ENCODE measurements at regions not wholly inside any gene's neighbourhood (a gene's known extent, or its start where the extent isn't known, plus 50 kb on each side); places are given as distances from the start of the nearest gene placed in this dataset.

DNA sequence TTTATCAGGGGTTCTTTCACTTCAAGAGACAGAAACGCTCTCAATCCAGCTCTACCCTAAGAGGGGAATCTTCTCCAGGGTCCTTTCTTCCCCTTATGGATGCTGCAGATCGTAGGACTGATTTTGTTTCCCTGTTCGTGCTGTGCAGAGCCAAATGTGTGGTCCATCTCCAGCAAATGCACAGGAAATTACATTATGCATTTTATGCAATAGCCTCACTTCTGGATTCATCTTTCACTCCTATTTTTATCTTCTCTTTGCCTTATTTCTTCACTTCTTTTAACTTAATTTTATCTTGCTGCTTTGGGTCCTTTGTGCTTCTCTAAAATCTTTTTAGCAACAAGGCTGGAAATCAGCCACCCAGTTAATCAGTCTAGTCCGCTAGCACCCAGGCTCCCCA lies 184.5 kb upstream of the INHBA start:
- Histone ChIP-seq H3K27me3 (ENCODE audit: control insufficient read depth in 1 of 2, insufficient read depth in 2 of 2, low read length in 2 of 2) (no peaks in the 10 kb centered on the region), H3K36me3 (ENCODE audit: control insufficient read depth in 2 of 2, insufficient read depth in 2 of 2, low read length in 2 of 2) (no peaks in the 10 kb centered on the region), H3K9me3 (ENCODE audit: control insufficient read depth in 2 of 2, low read length in 2 of 2) (no peaks in the 10 kb centered on the region), H3K4me1 (ENCODE audit: control insufficient read depth, insufficient read depth, low read length) (peaks cover 19% of the 10 kb centered on the region), H3K9ac (ENCODE audit: low read length in 2 of 2) (no peak overlapping the region), H3K4me3 (ENCODE audit: low read length in 2 of 2) (no peak overlapping the region), H3K27ac (ENCODE audit: low read length) (no peak overlapping the region)

DNA sequence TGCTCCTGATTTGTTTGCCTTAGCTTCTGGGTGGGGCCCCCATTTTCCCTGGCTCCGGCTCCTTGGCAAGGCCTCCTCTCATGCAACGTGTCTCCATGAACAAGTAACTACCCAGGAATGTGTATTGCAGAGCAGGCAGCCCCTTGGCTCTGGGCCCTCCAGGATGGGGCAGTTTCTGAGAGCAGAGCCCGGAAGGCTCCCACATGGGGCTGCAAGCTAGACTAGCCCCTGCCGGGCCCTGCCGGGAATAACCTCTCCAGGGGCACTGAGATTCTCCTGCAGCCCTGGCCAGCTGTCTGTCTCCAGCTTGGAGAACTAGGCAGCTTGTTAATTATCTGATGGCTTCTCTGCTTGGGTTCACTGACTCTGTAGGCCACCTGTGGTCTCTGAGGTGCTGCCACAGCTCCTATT lies 184.0 kb upstream of the INHBA start:
- H3K4me1 ChIP-seq (ENCODE audit: control insufficient read depth, insufficient read depth, low read length): peaks cover 19% of the 10 kb centered on the region
- H3K9ac ChIP-seq (ENCODE audit: low read length in 2 of 2): no peak overlapping the region
- no peaks in the 10 kb centered on the region for H3K36me3 ChIP-seq (ENCODE audit: control insufficient read depth in 2 of 2, insufficient read depth in 2 of 2, low read length in 2 of 2)
- no peak overlapping the region for H3K4me3 ChIP-seq (ENCODE audit: low read length in 2 of 2)
- H3K27ac ChIP-seq (ENCODE audit: low read length): no peak overlapping the region
- H3K9me3 ChIP-seq (ENCODE audit: control insufficient read depth in 2 of 2, low read length in 2 of 2): no peaks in the 10 kb centered on the region
- H3K27me3 ChIP-seq (ENCODE audit: control insufficient read depth in 1 of 2, insufficient read depth in 2 of 2, low read length in 2 of 2): no peaks in the 10 kb centered on the region

DNA sequence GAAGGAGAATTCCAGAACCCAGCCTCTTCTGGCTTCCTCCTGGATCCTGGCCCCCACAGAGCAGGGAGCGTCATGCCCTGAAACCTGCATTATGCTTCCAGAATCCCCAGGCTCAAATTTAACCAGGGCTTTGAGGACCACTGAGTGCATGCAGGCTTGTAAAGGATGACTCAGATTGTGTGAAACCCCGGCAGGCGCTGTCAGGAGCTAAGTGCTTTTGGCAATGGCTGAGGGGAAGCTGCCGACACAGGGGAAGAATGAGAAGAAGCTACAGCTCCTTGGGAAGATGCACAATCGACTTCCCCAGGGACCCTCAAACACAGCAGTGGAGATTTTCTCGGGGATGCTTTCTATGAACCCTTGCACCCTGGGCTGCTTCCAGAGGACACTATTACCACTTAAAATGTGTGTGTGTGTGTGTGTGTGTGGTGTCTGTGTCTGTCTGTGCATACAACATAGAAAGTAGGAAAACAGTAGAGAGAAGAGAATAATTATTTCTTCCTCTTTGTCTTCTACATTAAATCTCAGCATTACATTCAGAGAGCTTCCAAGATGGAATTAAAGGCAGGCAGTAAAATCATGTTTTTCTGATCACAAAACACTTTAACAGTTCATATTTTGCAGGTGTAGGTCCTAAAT lies 183.5 kb upstream of the INHBA start:
- Histone ChIP-seq H3K9me3 (ENCODE audit: control insufficient read depth in 2 of 2, low read length in 2 of 2) (no peaks in the 10 kb centered on the region), H3K4me1 (ENCODE audit: control insufficient read depth, insufficient read depth, low read length) (peaks cover 15% of the 10 kb centered on the region), H3K27ac (ENCODE audit: low read length) (no peak overlapping the region), H3K36me3 (ENCODE audit: control insufficient read depth in 2 of 2, insufficient read depth in 2 of 2, low read length in 2 of 2) (no peaks in the 10 kb centered on the region), H3K27me3 (ENCODE audit: control insufficient read depth in 1 of 2, insufficient read depth in 2 of 2, low read length in 2 of 2) (no peaks in the 10 kb centered on the region), H3K9ac (ENCODE audit: low read length in 2 of 2) (no peak overlapping the region), H3K4me3 (ENCODE audit: low read length in 2 of 2) (peak overlapping the region in 1 of 2 donors; percentile 22)

DNA sequence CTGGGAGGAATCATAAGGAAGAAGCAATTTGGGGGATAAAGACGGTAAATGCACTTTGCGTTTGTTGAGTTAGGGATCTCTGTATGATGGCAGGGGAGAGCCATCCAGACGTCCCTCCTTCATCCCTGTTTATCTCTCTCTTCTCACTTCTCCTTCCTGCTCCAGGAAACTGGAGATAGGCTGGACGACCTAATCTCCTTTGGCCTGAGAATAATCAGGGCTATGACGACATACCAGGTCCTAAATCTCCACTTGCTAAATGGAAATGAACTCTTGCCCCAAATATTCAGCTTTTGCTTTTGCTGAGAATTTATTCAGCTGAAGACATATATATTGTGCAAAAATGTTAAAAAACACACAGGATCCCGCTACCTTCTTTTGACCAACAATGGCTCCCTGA lies 182.9 kb upstream of the INHBA start:
- H3K9me3 ChIP-seq (ENCODE audit: control insufficient read depth in 2 of 2, low read length in 2 of 2): no peaks in the 10 kb centered on the region
- H3K4me1 ChIP-seq (ENCODE audit: control insufficient read depth, insufficient read depth, low read length): peaks cover 15% of the 10 kb centered on the region
- no peaks in the 10 kb centered on the region for H3K36me3 ChIP-seq (ENCODE audit: control insufficient read depth in 2 of 2, insufficient read depth in 2 of 2, low read length in 2 of 2)
- no peak overlapping the region for H3K27ac ChIP-seq (ENCODE audit: low read length)
- H3K27me3 ChIP-seq (ENCODE audit: control insufficient read depth in 1 of 2, insufficient read depth in 2 of 2, low read length in 2 of 2): no peaks in the 10 kb centered on the region
- H3K9ac ChIP-seq (ENCODE audit: low read length in 2 of 2): no peak overlapping the region
- no peak overlapping the region for H3K4me3 ChIP-seq (ENCODE audit: low read length in 2 of 2)

DNA sequence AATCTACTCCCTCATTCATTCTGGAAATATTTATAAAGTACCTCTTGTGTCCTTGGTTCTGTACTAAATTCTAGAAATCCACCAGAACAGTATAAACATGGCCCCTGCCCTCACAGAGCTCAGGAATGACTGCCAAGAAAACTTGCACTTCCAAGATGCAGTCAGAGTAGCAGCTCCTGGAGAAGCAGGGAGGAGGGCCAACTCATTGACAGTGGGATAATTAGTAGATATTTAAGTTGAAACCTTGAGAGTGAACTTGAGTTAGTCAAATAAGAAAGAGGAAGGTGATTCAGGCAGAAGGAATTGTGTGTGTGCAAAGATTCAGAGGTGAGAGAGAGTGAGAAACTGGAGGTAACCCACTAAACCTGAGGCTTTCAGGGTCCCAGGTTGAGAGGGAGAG lies 182.2 kb upstream of the INHBA start:
- Histone ChIP-seq H3K9me3 (ENCODE audit: control insufficient read depth in 2 of 2, low read length in 2 of 2) (no peaks in the 10 kb centered on the region), H3K4me3 (ENCODE audit: low read length in 2 of 2) (no peak overlapping the region), H3K27me3 (ENCODE audit: control insufficient read depth in 1 of 2, insufficient read depth in 2 of 2, low read length in 2 of 2) (no peaks in the 10 kb centered on the region), H3K4me1 (ENCODE audit: control insufficient read depth, insufficient read depth, low read length) (peaks cover 16% of the 10 kb centered on the region), H3K9ac (ENCODE audit: low read length in 2 of 2) (no peak overlapping the region), H3K27ac (ENCODE audit: low read length) (no peak overlapping the region), H3K36me3 (ENCODE audit: control insufficient read depth in 2 of 2, insufficient read depth in 2 of 2, low read length in 2 of 2) (no peaks in the 10 kb centered on the region)

DNA sequence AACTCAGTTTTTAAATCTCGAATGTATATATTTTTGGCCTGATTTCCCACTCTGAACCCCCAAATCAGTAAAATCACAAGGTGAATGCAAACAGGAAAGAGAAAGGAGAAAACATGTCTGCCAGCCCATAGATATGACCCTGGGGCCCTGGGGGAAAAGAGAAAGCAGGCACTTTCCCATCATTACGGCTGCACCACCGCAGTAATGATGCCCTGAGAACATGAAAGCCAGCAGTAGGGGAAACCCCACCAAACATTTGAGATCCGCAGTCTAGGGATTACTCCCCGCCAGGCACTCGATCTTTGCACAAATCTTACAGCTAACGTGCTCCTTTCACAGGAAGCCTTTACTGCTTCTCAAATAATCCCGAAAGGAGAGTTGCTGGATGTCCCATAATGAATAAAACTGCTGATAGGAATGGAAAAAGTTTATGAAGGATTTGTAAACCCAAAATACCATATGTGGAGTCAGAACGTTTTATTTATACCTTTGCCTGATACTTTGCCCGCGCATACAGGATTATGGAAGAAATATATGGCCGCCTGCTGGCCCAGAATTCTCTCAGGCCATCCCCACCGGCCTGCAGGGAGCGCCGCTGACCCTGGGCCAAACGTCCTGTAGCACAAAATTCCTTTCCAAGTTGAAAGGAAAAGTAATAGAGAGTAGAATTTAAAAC lies 180.0 kb upstream of the INHBA start:
- H3K36me3 ChIP-seq (ENCODE audit: control insufficient read depth in 2 of 2, insufficient read depth in 2 of 2, low read length in 2 of 2): no peaks in the 10 kb centered on the region
- H3K4me1 ChIP-seq (ENCODE audit: control insufficient read depth, insufficient read depth, low read length): peaks cover 17% of the 10 kb centered on the region
- H3K9ac ChIP-seq (ENCODE audit: low read length in 2 of 2): no peak overlapping the region
- no peaks in the 10 kb centered on the region for H3K27me3 ChIP-seq (ENCODE audit: control insufficient read depth in 1 of 2, insufficient read depth in 2 of 2, low read length in 2 of 2)
- no peak overlapping the region for H3K27ac ChIP-seq (ENCODE audit: low read length)
- H3K4me3 ChIP-seq (ENCODE audit: low read length in 2 of 2): no peak overlapping the region
- H3K9me3 ChIP-seq (ENCODE audit: control insufficient read depth in 2 of 2, low read length in 2 of 2): no peaks in the 10 kb centered on the region

DNA sequence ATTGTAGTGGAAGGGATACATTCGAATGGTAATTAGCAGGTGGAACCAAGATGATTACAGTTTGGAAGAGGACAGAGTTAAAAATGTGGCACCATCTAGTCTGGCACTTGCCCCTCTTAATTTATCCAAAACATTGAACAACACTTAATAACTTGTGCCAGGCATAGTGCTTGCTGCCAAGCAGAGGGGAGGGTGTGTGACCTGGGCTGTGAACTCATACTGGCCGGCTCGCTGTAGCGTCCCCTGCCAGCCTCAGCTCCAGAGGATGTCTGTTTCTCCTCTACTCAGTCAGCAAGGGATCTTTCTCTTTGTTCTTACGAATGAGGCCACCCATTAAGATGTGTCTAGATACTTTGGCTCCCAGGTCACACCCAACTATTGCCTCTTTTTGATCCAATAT lies 179.4 kb upstream of the INHBA start:
- Histone ChIP-seq H3K9me3 (ENCODE audit: control insufficient read depth in 2 of 2, low read length in 2 of 2) (no peaks in the 10 kb centered on the region), H3K36me3 (ENCODE audit: control insufficient read depth in 2 of 2, insufficient read depth in 2 of 2, low read length in 2 of 2) (no peaks in the 10 kb centered on the region), H3K9ac (ENCODE audit: low read length in 2 of 2) (no peak overlapping the region), H3K4me1 (ENCODE audit: control insufficient read depth, insufficient read depth, low read length) (peaks cover 16% of the 10 kb centered on the region), H3K27me3 (ENCODE audit: control insufficient read depth in 1 of 2, insufficient read depth in 2 of 2, low read length in 2 of 2) (no peaks in the 10 kb centered on the region), H3K27ac (ENCODE audit: low read length) (no peak overlapping the region), H3K4me3 (ENCODE audit: low read length in 2 of 2) (no peak overlapping the region)

DNA sequence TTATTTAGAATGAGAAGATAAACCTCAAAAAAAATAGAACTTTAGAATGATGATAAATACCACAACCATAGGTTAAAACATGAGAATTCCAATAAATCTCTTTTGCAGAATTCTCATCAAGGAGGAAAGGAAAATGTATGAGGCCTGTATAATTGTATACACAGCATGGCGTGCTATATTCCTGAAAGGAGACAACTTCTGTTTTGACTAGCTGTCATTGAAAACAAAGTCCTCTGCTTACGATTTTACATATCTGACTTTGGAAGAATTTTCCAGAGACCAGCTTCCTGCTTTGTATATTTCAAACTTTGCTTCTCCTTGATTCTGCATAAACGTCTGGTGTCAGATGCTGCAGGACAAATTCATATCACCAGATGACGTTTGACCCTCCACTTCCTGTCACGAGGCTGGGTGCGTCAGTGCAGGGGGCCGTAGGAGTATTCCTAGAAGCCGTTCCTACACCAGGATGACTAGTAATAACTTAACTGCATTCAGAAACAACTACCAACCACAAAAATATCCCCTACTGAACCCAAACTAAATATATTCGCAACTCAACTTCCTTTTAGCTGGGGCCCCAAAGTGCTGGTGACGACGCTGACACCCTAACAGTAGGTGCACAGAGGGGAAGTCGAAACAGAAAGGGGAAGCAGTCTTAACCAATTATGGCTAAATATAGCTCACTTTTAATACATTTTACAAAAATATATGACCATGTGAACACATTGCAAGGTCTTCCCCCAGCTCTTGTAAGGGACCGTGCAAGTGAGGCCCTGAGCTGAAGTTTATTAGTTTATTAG lies 178.6 kb upstream of the INHBA start:
- H3K4me1 ChIP-seq (ENCODE audit: control insufficient read depth, insufficient read depth, low read length): peaks cover 8% of the 10 kb centered on the region
- no peak overlapping the region for H3K4me3 ChIP-seq (ENCODE audit: low read length in 2 of 2)
- H3K27ac ChIP-seq (ENCODE audit: low read length): no peak overlapping the region
- no peaks in the 10 kb centered on the region for H3K27me3 ChIP-seq (ENCODE audit: control insufficient read depth in 1 of 2, insufficient read depth in 2 of 2, low read length in 2 of 2)
- no peak overlapping the region for H3K9ac ChIP-seq (ENCODE audit: low read length in 2 of 2)
- no peaks in the 10 kb centered on the region for H3K36me3 ChIP-seq (ENCODE audit: control insufficient read depth in 2 of 2, insufficient read depth in 2 of 2, low read length in 2 of 2)
- no peaks in the 10 kb centered on the region for H3K9me3 ChIP-seq (ENCODE audit: control insufficient read depth in 2 of 2, low read length in 2 of 2)

DNA sequence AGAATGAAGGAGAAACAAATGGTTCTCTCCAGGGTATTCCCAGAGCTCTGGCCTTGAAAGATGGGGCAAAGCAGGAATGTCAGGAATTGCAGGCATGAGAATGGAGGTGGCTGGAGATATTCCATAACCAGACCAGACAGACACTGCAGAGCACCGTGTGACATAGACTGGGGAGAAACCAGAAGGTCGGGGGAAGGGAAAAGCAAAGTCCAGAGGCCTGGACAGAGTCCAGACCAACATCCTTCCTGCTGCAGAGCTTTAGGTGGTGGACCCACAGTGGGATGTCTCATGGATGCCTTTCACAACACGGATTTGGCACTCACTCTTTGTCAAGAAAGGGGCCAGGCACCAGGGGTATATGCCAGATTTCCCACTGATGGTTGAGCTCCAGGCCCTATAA lies 177.2 kb upstream of the INHBA start:
- peaks cover 2% of the 10 kb centered on the region for H3K4me1 ChIP-seq (ENCODE audit: control insufficient read depth, insufficient read depth, low read length)
- H3K27me3 ChIP-seq (ENCODE audit: control insufficient read depth in 1 of 2, insufficient read depth in 2 of 2, low read length in 2 of 2): no peaks in the 10 kb centered on the region
- no peaks in the 10 kb centered on the region for H3K36me3 ChIP-seq (ENCODE audit: control insufficient read depth in 2 of 2, insufficient read depth in 2 of 2, low read length in 2 of 2)
- no peak overlapping the region for H3K9ac ChIP-seq (ENCODE audit: low read length in 2 of 2)
- no peak overlapping the region for H3K27ac ChIP-seq (ENCODE audit: low read length)
- H3K9me3 ChIP-seq (ENCODE audit: control insufficient read depth in 2 of 2, low read length in 2 of 2): no peaks in the 10 kb centered on the region
- H3K4me3 ChIP-seq (ENCODE audit: low read length in 2 of 2): no peak overlapping the region

DNA sequence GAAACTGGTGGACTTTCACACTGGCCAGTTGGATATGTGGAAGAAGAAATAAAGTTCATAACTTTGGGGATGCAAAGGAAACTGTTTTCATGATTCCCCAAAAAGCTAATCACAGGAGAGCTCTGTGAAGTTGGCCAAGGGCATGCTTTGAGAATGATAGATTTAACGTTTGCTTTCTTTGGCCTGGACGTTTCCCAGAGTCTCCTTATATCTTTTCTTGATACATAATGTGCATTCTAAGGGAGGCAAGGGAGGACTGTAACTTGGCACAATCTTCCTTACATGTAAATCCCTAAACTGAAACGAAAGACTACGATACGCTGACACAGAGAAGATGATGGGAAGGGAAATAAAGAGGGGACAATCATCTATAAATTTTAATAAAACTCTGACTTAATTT lies 176.5 kb upstream of the INHBA start:
- H3K9ac ChIP-seq (ENCODE audit: low read length in 2 of 2): no peak overlapping the region
- peaks cover 0 to 2% of the 10 kb centered on the region in 2 donors for H3K27me3 ChIP-seq (ENCODE audit: control insufficient read depth in 1 of 2, insufficient read depth in 2 of 2, low read length in 2 of 2)
- peaks cover 2% of the 10 kb centered on the region for H3K4me1 ChIP-seq (ENCODE audit: control insufficient read depth, insufficient read depth, low read length)
- H3K36me3 ChIP-seq (ENCODE audit: control insufficient read depth in 2 of 2, insufficient read depth in 2 of 2, low read length in 2 of 2): no peaks in the 10 kb centered on the region
- no peak overlapping the region for H3K27ac ChIP-seq (ENCODE audit: low read length)
- no peak overlapping the region for H3K4me3 ChIP-seq (ENCODE audit: low read length in 2 of 2)
- H3K9me3 ChIP-seq (ENCODE audit: control insufficient read depth in 2 of 2, low read length in 2 of 2): no peaks in the 10 kb centered on the region

Data from stomach smooth muscle (tissue), 2 donors.